ENCODE measurements at regions not wholly inside any gene's neighbourhood (a gene's known extent, or its start where the extent isn't known, plus 50 kb on each side); places are given as distances from the start of the nearest gene placed in this dataset.

DNA sequence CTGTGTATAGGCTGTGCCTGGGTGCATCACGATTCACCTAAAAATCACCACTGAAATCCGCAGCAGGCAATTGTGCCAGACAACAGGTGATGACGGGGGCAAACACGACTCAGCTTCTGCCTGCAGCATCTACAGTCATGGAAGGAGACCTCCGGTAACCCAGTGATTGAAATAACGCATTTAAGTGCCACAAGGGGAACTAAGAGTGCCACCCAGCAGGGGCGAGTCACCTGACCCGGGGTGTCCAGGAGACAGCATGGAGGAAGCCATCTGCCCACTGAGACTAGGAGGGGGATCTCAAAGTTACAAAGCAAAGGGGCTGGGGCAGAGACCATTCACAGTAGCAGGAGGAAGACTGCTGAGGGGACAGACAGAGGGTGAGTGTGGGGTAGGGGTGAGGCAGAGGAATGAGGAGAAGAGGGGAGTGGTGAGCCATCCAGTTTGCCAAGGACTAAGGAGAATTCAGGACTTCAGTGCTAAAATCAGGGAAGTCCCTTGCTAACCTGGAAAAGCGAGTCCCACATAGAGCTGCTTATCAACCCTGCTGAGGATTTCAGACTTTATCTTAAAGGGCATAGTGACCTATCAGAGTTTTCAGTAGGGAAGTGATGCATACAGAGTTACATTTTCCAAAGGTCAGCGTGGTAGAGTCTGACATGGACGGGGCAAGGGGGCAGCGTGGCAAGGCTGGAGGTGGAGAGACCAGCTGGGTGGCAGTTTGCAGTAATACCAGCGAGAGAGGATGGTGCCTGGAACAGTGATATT is 256.7 kb upstream of the HES1 start:
- DNase-seq: no peak

DNA sequence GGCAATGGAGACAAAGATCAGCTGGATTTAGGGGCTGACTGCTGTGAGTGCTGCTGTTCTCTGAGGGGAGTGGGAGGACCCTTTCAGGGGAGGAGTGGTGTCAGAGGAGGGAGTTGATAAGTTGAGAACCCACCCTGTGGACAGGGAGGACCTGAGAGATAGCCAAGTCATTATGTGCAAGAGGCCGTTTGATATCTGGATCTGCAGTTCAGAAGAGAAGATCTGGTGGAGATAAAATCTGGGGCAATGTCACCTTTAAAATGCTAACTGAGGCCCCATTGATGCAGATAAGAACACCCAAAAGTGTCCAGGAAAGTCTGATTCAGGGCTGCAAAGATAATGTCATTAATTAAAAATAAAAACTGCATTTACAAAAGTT is 256.1 kb upstream of the HES1 start:
- DNase-seq: no peak

DNA sequence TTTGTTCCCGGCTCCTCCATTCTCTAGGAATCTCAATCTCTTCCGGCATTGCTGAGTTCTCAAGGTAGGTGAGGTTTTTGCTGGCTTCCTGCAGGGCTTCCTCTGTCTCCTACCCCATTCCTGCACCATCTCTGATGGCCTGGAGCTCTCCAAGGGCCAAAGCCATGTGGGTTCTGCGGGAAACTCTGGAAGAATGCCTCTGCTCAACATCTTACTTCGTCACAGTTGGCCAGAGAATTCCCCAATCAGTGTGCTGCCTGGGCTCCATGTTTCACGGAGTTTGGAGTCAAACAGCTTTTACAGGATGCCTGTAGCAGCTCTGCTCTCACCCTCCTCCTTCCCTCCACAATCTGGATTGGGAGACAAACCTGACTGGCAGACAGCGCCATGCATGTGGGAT is 253.9 kb upstream of the HES1 start:
- DNase-seq: no peak

DNA sequence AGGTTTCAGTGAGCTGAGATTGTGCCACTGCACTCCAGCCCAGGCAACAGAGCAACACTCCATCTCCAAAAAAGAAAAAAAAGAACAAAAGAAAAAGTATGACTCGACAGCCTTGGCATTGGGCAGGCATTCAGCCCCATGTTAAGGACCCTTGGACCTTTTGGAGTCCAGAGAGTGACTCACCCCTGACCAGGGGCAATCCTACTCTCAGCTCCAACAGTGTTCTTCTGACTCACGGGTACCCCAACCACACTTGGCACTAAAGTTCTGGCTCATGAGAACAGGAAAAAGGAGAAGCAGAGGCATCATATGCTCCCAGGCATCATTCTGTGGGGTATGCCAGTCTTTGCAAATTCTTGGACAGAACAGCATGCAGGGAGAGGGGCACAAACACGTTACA is 252.4 kb upstream of the HES1 start:
- DNase-seq: no peak

DNA sequence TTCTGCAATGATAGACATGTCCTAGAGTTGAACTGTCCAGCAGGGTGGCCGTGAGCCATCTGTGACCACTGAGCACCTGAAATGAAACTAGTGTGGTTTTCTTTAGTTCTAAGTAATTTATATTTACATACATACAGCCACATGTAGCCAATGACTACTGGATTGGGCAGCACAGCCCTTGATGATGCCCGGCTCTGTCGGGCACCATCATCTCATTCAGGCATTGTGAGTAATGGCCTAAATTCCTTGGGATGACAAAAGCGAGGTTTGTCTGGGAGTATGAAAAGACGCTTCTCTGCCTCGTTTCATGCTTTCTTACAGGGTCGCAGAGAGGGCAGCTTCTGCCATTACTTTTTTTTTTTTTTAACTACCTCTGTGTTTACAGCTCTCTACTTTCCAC is 251.9 kb upstream of the HES1 start:
- no peak for DNase-seq

DNA sequence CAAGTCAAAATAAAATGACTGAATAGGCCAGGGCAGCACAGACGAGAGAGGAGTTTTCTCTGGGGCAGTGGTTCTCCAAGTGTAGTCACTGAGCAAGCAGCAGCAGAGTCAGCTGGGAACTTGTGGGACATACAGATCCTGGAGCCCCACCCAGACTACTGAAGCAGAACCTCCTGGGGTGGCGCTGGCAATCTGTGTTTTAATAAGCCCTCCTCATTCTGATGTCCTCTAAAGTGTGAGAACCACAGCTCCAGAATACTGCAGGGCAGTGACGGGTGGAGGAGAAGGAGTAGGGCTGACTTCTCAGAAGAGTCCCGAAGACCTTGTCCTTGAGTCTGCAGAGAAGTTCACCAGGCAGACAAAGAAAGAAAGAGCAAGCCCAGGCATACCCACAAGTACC is 251.3 kb upstream of the HES1 start:
- DNase-seq: no peak

DNA sequence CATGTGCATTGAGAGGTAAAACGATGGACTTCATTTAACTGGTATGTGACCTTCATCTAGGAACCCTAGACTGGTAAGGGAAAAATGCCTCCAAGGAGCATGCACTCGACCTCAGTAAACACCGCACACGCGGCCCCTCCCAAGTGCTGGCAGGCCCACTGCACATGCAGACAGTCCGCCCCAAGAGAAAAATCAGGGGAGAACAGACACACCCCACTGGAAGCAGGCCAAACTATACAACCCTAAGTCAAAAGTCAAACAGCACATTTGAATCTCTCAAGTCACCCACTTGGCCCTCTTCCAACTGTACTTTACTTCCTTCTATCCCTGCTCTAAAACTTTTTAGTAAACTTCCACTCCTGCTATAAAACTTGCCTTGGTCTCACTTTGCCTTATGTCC is 250.1 kb upstream of the HES1 start:
- no peak for DNase-seq

DNA sequence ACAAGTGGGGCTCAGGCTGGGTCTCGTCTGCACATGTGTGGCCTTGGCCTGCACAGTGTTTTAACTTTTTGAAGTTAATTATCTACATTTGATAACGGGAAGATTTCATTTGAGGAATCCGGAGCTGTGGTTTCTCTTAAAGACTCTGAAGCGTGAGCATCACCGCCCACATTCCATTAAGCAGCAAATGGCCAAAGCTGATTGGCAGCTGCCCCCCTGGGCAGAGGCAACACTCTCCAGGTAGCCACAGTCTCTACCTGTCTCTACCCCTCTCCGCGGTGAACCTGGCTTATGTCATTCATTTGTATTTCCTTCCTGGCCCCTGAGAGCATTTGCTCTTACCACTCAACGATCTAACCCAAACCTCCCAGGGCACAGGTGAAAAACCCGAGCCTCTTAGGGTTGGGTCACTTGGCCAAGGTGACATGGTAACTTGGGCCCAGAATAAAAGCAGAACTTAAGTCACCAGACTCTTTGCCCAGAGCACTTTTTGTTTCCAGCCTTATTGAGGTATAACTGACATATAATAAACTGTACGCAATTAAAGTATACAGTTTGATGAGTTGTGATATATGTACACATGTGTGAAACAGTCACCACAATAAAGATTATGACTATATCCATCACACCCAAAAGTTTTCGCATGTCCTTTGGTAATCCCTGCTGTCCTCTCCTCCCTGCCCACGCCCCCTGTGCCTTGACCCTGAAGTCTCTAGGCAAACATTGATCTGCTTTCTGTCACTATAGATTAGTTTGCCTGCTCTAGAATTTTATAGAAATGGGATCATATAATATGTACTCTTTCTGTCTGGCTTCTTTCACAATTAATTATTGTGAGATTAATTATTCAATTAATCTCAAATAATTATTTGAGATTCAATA is 245.7 kb upstream of the HES1 start:
- DNase-seq: no peak

DNA sequence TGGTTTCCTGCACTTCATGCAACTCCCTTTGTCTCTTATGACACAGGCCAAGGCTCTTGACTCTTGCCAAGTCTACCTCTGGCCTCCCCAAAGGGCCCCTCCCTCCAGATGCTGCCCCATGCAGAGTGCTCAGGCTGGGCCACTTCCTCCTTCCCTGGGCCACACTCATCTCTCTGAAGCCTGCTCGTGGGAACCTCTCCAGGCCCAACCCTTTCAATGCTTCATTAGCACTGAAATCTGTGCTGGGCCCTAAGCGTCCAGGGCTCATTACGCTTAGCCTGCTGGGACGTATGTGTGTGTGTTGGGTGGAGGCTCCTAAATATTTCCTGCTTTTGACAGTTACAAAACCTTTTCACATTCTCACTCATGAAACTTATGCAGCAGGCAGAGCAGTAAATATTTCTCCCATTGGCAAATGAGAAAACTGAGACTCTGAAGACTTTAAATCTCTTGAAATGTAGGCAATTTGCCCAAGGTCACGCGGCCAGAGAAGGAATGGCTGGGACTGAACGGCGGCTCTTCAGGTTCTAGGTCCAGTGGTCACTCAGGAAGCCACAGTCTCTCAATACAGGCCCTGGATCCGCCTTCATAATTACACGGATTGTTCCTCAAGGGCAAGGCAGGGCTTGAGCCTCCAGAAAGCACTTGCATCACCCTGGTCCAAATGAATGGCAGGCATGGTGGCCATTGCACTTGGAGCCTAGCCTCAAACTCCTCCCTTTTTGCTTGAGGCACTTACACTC is 241.7 kb upstream of the HES1 start:
- DNase-seq: no peak

DNA sequence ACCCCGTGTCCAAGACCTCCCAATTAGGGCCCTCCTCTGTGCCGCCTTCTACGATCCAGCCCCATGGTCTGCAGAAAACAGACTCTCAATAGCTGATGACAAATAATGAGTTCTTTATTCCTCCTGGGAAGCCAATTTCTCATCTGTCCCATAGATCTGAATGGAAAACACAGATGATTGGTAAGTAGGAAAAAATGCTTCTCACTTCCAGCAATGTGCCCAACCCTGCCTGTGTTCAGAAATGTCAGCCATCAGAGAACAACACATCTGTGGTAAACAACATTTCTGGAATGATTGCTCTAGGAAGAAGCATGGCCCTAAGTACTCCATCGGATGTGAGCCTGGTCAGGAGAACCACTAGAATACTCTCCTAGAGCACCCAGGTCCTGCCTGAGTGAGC is 240.5 kb upstream of the HES1 start:
- no peak for DNase-seq

DNA sequence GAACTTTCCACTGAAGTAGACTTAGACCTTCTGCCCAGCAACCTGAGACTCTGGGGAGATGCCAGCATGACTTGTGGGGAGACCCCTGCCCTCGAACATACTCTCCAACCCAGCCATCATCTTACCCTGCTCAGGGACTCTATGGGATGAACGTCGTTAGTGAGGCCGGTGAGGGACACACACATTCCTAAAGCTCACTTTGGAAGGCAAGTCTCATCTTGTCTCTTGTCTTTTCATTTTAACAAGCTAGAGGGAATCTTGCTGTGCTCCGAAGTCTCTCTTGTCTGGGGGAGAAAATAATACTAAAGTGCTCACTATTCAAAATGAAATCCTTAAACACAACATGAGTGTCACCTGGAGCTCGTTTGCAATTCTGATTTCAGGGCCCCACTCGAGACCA is 239.5 kb upstream of the HES1 start:
- no peak for DNase-seq

DNA sequence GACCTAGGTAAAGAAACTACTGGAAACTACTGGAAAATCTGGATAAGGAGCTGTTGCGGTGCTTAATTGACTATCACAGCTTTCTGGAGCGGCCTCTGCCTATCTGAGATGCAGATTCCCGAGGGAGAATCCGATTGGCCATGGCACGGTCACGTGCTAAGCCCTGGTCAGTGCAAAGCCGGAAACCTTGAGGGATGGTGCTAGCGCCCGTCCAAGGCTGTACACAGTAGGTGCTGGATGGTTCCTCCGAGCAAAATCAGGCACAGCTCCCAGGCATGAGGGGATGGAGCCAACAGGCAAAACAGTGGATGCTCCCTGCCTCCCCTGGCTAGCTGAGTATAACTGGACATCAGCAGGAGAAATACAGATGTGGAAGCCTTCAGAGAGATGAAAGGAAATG is 238.7 kb upstream of the HES1 start:
- no peak for DNase-seq

DNA sequence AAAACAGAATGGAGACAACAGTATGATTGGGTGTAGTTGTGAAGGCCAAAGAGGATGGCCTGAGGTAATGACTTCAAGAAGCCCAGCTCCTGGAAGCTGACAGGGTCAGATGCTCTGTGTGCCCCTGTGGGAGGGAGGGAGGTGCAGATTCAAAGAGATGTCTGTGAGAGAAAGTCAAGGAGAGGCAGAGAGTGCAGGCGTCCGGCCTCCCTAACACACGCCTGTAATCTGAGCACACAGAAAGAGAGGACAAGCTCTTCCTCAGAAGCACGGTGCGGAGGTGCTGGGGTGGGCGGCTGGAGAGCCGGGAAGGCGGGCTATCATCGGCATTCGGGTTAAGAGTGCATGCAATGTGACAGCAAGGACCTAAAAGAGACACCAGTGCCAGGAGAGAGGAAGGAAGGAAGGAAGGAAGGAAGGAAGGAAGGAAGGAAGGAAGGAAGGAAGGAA is 238.2 kb upstream of the HES1 start:
- DNase-seq: no peak

DNA sequence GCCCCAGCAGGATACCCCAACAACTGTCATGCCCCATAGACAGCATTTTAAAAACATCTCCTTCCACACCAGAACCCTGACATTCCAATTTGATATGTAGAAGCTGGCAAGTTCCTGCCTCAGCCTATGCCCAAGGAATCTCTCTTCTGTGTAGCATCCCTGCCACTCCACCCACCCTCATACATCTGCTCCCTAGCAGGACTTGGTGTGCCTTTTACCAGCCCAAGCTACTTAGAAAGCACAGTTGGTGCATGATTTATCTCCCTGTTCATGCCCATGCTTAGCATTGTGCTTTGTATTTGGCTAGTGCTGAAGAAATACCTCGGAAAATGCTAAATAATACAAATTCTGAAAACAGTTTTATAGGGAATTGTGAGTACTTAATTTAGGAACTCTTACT is 236.9 kb upstream of the HES1 start:
- no peak for DNase-seq

DNA sequence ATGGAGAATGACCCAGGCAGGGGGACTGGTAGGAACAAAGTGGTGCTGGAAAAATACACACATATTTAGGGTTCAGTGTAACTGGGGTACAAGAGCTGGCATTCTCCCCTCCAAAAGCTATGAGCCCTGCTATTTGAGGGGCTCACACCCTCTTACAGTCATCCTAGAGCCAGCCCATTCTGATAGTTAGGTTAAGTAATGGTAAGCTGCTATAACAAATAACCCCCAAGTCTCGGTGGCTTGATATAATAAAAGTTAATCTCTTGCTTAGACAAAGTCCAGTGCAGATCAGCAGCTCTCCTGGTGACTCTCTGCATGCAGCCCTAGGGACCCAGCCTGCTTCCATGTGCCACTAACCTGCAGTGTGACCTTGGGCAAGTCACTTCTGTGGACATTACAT is 234.9 kb upstream of the HES1 start:
- DNase-seq: no peak

DNA sequence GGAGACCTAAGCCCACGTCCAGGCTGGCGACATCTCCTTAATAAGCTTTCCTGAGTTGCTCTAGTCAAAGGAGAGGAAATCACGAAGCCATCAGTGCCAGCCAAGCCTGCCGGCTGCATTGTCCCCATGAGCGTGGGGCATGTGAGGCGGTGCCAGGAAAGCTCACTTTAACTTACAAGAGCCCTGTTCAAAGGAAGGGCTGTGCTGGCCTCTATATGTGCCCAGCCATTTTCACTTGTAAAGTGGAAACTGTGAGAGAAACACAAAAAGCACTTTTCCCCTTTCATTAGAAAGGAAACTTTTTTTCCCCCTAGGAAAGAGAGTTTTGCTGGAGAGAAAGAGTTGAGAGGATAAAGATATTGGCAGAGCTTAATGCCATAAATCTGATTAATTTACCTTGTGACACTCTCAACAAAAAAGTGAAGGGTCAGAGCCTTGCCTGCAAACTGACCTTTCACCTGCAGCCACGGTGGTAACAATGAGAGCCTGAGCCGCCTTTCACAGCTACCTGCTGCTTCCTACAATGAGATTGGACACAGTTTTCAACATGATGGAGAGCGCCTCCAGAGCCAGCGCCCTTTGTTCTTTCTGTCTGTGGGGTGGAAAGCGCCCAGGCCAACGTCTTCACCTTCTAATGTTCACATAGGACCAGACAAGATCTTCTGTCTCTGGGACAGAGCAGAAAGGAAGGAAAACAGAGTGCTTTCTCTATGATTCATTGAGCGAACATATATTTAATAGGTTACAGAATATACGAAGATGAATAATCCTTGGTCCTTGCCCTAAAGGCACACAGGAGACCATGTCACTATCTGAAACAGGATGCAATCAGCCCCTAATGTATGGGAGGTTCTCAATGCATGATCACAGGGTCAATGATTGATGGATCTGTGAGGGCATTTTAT is 233.1 kb upstream of the HES1 start:
- DNase-seq: no peak

DNA sequence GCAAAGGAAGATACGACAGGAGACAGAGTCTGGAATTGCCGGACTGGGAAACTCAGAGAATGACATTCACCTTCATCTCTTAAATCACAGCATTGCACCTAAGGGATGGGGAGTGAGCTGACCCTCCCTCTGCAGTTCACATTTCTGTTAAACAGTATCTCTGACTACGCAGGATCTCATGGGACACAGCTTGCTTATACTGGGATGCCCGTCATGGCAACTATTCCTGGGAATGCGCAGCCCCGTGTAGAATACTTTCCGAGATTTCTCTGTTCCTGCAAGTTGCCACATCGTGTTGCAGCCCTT is 232.5 kb upstream of the HES1 start:
- no peak for DNase-seq

DNA sequence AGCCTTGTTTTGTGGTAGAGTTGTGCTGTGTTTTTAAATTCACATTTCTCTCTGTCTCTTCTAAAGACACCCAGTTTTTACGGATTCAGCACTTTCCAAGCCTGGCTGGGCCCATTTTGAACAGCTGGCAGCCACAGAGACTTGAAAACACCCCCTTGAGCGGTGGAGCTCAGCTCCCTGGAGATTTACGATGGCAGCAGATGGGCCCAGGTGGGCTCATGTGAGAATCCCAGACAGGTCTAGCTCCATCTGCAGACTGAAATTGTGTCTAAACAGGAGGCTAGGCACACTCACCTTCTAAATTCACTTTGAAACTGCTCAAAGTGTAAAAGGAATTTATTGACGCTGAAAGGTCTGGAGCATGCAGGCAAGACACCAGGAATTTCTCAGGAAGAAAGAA is 232.0 kb upstream of the HES1 start:
- DNase-seq: no peak

DNA sequence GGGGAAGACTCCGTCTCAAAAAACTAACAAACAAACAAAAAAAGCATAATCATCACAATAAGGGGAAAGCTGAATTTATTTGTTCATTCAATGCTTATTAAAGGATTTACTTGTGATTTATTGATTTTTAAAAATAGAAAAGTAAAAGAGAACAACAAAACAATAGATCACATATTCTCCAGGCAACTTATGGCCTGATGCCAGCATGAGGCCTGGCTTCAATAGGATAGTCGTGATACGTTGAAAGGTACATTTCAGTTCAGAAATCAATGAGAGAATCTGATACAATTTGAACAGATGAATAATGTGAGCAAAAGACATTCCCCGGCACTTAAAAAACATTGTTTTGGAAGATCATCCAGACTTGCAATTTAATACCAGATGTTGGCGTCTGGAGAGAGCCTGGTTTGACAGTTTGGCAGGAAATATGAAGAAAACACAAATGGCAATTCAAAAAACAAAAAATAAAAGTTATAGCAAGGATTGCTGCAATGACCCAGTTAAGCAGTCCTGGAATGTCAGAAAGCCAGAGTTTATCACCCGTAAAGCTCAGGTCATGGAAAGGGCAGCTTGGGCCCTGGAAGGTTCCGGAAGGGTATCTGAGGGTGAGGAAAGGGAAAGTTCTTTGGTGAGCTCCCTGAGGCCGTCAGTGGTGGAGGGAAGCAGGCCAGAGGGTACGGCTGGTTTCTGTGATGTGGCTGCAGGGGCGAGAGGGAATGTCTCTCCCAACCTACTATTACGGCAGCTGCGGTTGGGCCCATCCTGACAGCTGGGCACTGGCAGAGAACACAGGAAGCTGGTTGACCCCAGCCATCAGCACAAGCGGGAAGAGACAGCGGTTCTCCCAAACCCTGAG is 230.2 kb upstream of the HES1 start:
- DNase-seq: no peak

DNA sequence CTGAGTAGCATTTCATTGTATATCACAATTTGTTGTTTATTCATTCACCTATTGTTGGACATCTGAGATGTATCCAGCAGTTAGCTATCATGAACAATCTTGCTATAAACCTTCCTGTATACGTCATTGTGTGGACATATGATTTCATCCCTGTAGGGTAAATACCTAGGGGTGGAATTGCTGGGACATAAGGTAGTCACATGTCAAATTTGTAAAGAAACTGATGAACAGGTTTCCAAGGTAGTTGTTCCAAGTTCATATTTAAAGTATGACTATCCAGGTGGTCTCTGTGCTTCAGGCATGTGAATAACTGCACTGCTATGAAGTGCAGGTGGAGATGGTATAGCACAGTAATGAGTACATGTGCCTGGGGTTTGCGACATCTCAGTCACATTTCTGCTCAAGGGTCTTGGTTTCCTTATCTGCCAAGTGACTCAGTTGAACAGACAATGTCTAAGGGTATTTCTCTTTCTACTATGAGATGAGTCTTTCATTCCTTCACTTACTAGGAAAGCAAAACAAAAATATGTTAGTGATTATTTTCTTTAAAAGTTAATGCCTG is 229.0 kb upstream of the HES1 start:
- DNase-seq: no peak

DNA sequence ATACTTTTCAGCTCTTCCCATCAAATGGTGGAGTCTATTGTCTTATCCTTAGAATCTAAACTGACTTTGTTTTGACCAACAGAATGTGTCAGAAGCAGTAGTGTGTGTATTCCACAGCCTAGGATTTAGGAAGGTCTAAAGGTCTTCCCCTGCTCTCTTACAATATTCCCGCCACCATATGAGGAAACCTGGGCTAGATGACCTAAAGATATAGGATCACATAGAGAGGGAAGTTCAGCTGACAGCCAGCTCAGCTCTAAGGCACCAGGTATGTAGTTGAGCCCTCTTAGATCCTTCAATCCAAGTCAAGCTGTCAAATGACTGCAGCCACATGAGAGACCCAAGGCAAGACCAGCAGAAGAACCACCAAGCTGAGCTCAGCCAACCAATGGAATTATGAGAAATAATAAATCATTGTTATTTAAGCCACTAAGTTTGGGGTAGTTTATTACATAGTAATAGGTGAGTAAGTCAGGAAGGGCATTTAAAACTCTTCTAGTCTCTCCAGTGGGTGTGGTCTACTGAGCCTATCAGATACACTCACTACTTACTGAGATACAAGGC is 227.7 kb upstream of the HES1 start:
- no peak for DNase-seq

Measured in CD4-positive, alpha-beta T cell treated with Interleukin-17A for 4 hours (primary cell).